K562 (cell line): ENCODE measurements at regions not wholly inside any gene's neighbourhood (a gene's known extent, or its start where the extent isn't known, plus 50 kb on each side); places are given as distances from the start of the nearest gene placed in this dataset.

Experiments
- ATAC-seq: fragments of 200-7000 bp; cut with Tn5 transposase; 3 replicates; pipeline ENCODE4 v1.9.1; 2020; ENCODE audit warnings: moderate library complexity
- BruUV-seq: library from RNA; stranded (reverse); fragments of 400-500 nt; replicated peaks from 2 replicates; lab custom pipeline; 2021; lab: Mats Ljungman, UMichigan
- CTCF ChIA-PET: fragments of 300-600 bp; formaldehyde crosslinking; extraction: SDS; loops from one replicate; lab custom pipeline; 2021; ENCODE audit warnings: low intra/inter-chr PET ratio; lab: Yijun Ruan, JAX
- POLR2A ChIA-PET: fragments of 300-600, 350-650 bp; sonication (Branson Sonifier 250); formaldehyde crosslinking; extraction: SDS; loops from one replicate; lab custom pipeline; 2021; ENCODE audit warnings: antibody characterized with exemption, inconsistent platforms; lab: Yijun Ruan, JAX
- DNase-seq, 4 experiments: peaks; one replicate each; pipeline versions ENCODE4 v3.0.0 to v3.0.0-alpha.2; 2011 to 2018; ENCODE audit warnings: low spot score in 3 of 4, mixed read lengths in 3 of 4; ENCODE audit errors: extremely low read depth in 1 of 4
- FAIRE-seq: peaks from 2 replicates; lab custom pipeline; 2011; peaks lifted over from hg19 to GRCh38; lab: Jason Lieb, UNC
- H2AFZ ChIP-seq: 2 replicates; pipeline ENCODE4 v1.6.0; 2011; ENCODE audit warnings: low read depth, low read length, control low read depth, inconsistent platforms
- H3K27ac ChIP-seq: fragments of 200-600 bp; 3 replicates; pipeline ENCODE4 v1.8.0; 2011; ENCODE audit warnings: low read depth, mild to moderate bottlenecking, control low read depth, inconsistent platforms, low read length, moderate library complexity, mixed read lengths; ENCODE audit errors: extremely low read depth
- H3K27me3 ChIP-seq, 2 experiments: fragments of 300-600 bp in 1 of 2; 2 replicates in 1 of 2; 3 replicates in 1 of 2; pipeline versions ENCODE4 v1.6.0 to v1.8.0; 2011; ENCODE audit warnings: inconsistent platforms in 2 of 2, low read length in 2 of 2, mild to moderate bottlenecking in 1 of 2, mixed read lengths in 1 of 2, moderate library complexity in 1 of 2; ENCODE audit not compliant: control insufficient read depth in 2 of 2, insufficient read depth in 2 of 2
- H3K36me3 ChIP-seq: fragments of 300-600 bp; 3 replicates; pipeline ENCODE4 v1.8.0; 2011; ENCODE audit warnings: mild to moderate bottlenecking, low read length, inconsistent platforms; ENCODE audit not compliant: control insufficient read depth, insufficient read depth
- H3K4me1 ChIP-seq, 2 experiments: fragments of 200-600 bp in 1 of 2; replicated peaks in 1 of 2; 2 replicates in 1 of 2; 3 replicates in 1 of 2; pipeline versions ENCODE4 v1.5.1 to v1.8.0; 2011; ENCODE audit warnings: inconsistent platforms in 2 of 2, low read length in 2 of 2, mild to moderate bottlenecking in 1 of 2, mixed read lengths in 1 of 2, moderate library complexity in 1 of 2; ENCODE audit not compliant: control insufficient read depth in 2 of 2, insufficient read depth in 2 of 2
- H3K4me2 ChIP-seq: 2 replicates; pipeline ENCODE4 v1.6.1; 2011; ENCODE audit warnings: low read length, control low read depth, inconsistent platforms, mixed read lengths; ENCODE audit not compliant: insufficient read depth
- H3K4me3 ChIP-seq: fragments of 200-600 bp; sonication (generic), shearing (Covaris generic); 2 replicates; pipeline ENCODE4 v1.5.1; 2016; ENCODE audit warnings: control low read depth, inconsistent platforms
- H3K79me2 ChIP-seq: fragments of 200-600 bp; 3 replicates; pipeline ENCODE4 v1.8.0; 2011; ENCODE audit warnings: low read length, inconsistent platforms; ENCODE audit not compliant: control insufficient read depth, insufficient read depth
- H3K9ac ChIP-seq, 2 experiments: 2 replicates each; pipeline versions ENCODE4 v1.6.0 to v1.6.1; 2011; ENCODE audit warnings: low read depth in 2 of 2, low read length in 2 of 2, control low read depth in 1 of 2, inconsistent platforms in 1 of 2, mild to moderate bottlenecking in 1 of 2, mixed read lengths in 1 of 2; ENCODE audit not compliant: insufficient read depth in 1 of 2
- H3K9me1 ChIP-seq: one replicate; pipeline ENCODE4 v1.6.0; 2011; ENCODE audit warnings: inconsistent platforms, mild to moderate bottlenecking, low read length, moderate library complexity; ENCODE audit not compliant: control insufficient read depth, insufficient read depth
- H3K9me3 ChIP-seq: replicated peaks from 2 replicates; pipeline ENCODE4 v1.5.1; 2011; ENCODE audit warnings: low read depth, low read length, inconsistent platforms; ENCODE audit not compliant: control insufficient read depth, insufficient read depth
- H4K20me1 ChIP-seq: replicated peaks from 2 replicates; pipeline ENCODE4 v1.6.1; 2011; ENCODE audit warnings: low read length, inconsistent platforms, mixed read lengths; ENCODE audit not compliant: control insufficient read depth, insufficient read depth
- CHCHD3 ChIP-seq: fragments of 250-450 bp; sonication (Bioruptor Pico); IDR thresholded peaks from 2 replicates; pipeline ENCODE4 v2.1.2; 2022; ENCODE audit warnings: mild to moderate bottlenecking
- EZH2 ChIP-seq: IDR thresholded peaks from 2 replicates; pipeline ENCODE4 v1.6.1; 2012; ENCODE audit warnings: low read depth, mild to moderate bottlenecking, inconsistent platforms, low read length, borderline replicate concordance
- GTF2A2 ChIP-seq: IDR thresholded peaks from 2 replicates; pipeline ENCODE4 v1.6.1; 2016; ENCODE audit warnings: mild to moderate bottlenecking, missing genetic modification characterization, missing compliant biosample characterization
- GTF2E2 ChIP-seq: fragments of 200-800 bp; sonication (Bioruptor generic); IDR thresholded peaks from 2 replicates; pipeline ENCODE4 v1.6.1; 2016; ENCODE audit warnings: missing genetic modification characterization, missing compliant biosample characterization
- HIVEP1 ChIP-seq: fragments of 250-450 bp; sonication (Bioruptor Pico); IDR thresholded peaks from 2 replicates; pipeline ENCODE4 v1.4.0; 2020; ENCODE audit warnings: mild to moderate bottlenecking
- KDM5B ChIP-seq: fragments of 200-600 bp; sonication (generic); IDR thresholded peaks from 2 replicates; pipeline ENCODE4 v1.6.1; 2012; ENCODE audit warnings: low read depth, mild to moderate bottlenecking, moderate library complexity, low read length, control low read depth, inconsistent platforms; ENCODE audit not compliant: insufficient replicate concordance
- MTA3 ChIP-seq: fragments of 450-650 bp; formaldehyde crosslinking; IDR thresholded peaks from 2 replicates; pipeline ENCODE4 v1.6.1; 2017; ENCODE audit warnings: mild to moderate bottlenecking, borderline replicate concordance
- NFE2L1 ChIP-seq: fragments of 450-650 bp; IDR thresholded peaks from 2 replicates; pipeline ENCODE4 v1.6.1; 2016; ENCODE audit warnings: missing genetic modification characterization, low read depth, mild to moderate bottlenecking, missing compliant biosample characterization, moderate library complexity, borderline replicate concordance
- RHOXF2B ChIP-seq: fragments of 250-450 bp; sonication (Bioruptor Pico); conservative IDR thresholded peaks from 2 replicates; pipeline ENCODE4 v1.5.1; 2021
- TARDBP ChIP-seq: fragments of 450-650 bp; IDR thresholded peaks from 2 replicates; pipeline ENCODE4 v1.6.1; 2016
- TBP ChIP-seq: optimal IDR thresholded peaks from 2 replicates; pipeline ENCODE3; 2011; ENCODE audit warnings: low read depth, low read length, improper control_type of control experiment
- ZBED1 ChIP-seq: IDR thresholded peaks from 2 replicates; pipeline ENCODE4 v1.6.1; 2014
- ZBTB17 ChIP-seq: fragments of 450-650 bp; formaldehyde crosslinking; IDR thresholded peaks from 2 replicates; pipeline ENCODE4 v1.4.0; 2020; ENCODE audit warnings: mild to moderate bottlenecking
- ZNF217 ChIP-seq: sonication (generic); formaldehyde crosslinking; IDR thresholded peaks from 2 replicates; pipeline ENCODE4 v1.8.0; 2022; ENCODE audit warnings: mild to moderate bottlenecking, missing genetic modification reagents
- ZNF324 ChIP-seq: fragments of 250-450 bp; sonication (Bioruptor Pico); IDR thresholded peaks from 2 replicates; pipeline ENCODE4 v1.4.0; 2020; ENCODE audit warnings: mild to moderate bottlenecking
- ZNF589 ChIP-seq: fragments of 200-800 bp; sonication (Bioruptor generic); IDR thresholded peaks from 2 replicates; pipeline ENCODE4 v1.6.1; 2016; ENCODE audit warnings: low read depth, missing genetic modification characterization, missing compliant biosample characterization
- WGBS: fragments of 100-300 bp; shearing (Covaris generic); methylation state at CpG from one replicate; pipeline ENCODE4 v1.1.6; 2016; ENCODE audit warnings: low coverage, mixed read lengths; ENCODE audit not compliant: insufficient coverage; ENCODE audit errors: missing lambda C conversion rate; 5-methylcytosine and 5-hydroxymethylcytosine counted together
- in situ Hi-C: fragments of 300-500 bp; cut with MboI; formaldehyde crosslinking; loops from 4 replicates; pipeline ENCODE4 v1.15.0; 2018; ENCODE audit warnings: inconsistent platforms, mixed read lengths
- intact Hi-C: fragments of 100-400 bp; cut with micrococcal nuclease; formaldehyde crosslinking; loops from 2 replicates; pipeline ENCODE4 v1.14.2; 2022
- TF ChIP-seq, protein P1 (sequence below): sonication (generic); formaldehyde crosslinking; IDR thresholded peaks from 2 replicates; pipeline ENCODE4 v1.8.1; 2023; ENCODE audit warnings: mild to moderate bottlenecking, missing genetic modification reagents
- TF ChIP-seq, protein P2 (sequence below): sonication (generic); formaldehyde crosslinking; IDR thresholded peaks from 2 replicates; pipeline ENCODE4 v1.8.0; 2022; ENCODE audit warnings: mild to moderate bottlenecking, missing genetic modification reagents

DNA sequence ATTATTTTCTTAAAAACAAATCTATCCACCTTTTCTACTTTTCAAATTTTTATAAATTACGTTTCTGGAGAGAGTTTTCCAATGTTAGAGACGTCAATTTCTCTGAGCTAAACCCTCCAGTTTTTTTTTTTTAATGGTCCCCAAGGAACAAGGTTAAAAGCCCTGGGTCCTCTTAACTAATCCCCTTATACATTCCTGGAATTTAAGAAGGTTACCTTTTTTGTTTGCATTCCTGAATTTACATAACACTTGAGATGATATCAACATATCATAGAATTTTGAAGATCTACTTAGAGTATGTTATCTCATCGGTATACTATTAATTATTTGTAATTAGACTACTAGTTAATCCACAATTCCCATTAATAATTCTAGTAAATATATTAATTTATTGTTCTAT, 662.2 kb upstream of the LRFN5 start:
- ATAC-seq (no peak), DNase-seq (no peak), FAIRE-seq (no peak)
- TF ChIP-seq RHOXF2B (no peak), HIVEP1 (CRISPR knock-in tag) (no peak), EZH2 (no peak), GTF2A2 (tag) (no peak), ZNF217 (no peak), KDM5B (no peak), ZBED1 (no peak), TBP (no peak), MTA3 (no peak), TARDBP (no peak), GTF2E2 (tag) (no peak), ZBTB17 (CRISPR knock-in tag) (no peak), ZNF324 (no peak), NFE2L1 (no peak), CHCHD3 (CRISPR knock-in tag) (no peak), ZNF589 (no peak)
- TF ChIP-seq, protein P1, sequence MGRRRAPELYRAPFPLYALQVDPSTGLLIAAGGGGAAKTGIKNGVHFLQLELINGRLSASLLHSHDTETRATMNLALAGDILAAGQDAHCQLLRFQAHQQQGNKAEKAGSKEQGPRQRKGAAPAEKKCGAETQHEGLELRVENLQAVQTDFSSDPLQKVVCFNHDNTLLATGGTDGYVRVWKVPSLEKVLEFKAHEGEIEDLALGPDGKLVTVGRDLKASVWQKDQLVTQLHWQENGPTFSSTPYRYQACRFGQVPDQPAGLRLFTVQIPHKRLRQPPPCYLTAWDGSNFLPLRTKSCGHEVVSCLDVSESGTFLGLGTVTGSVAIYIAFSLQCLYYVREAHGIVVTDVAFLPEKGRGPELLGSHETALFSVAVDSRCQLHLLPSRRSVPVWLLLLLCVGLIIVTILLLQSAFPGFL (CRISPR knock-in tag) = no peak
- TF ChIP-seq, protein P2, sequence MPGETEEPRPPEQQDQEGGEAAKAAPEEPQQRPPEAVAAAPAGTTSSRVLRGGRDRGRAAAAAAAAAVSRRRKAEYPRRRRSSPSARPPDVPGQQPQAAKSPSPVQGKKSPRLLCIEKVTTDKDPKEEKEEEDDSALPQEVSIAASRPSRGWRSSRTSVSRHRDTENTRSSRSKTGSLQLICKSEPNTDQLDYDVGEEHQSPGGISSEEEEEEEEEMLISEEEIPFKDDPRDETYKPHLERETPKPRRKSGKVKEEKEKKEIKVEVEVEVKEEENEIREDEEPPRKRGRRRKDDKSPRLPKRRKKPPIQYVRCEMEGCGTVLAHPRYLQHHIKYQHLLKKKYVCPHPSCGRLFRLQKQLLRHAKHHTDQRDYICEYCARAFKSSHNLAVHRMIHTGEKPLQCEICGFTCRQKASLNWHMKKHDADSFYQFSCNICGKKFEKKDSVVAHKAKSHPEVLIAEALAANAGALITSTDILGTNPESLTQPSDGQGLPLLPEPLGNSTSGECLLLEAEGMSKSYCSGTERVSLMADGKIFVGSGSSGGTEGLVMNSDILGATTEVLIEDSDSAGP (CRISPR knock-in tag) = no peak
- H3K9me1 ChIP-seq = no peaks in the 10 kb centered on the region
- no peaks in the 10 kb centered on the region for H3K9me3 ChIP-seq
- in situ Hi-C loops (no loop called here), intact Hi-C loops (no loop called here)
- H3K9ac ChIP-seq = no peak overlapping the region
- H3K79me2 ChIP-seq = no peaks in the 10 kb centered on the region
- no peak overlapping the region for H3K4me3 ChIP-seq
- ChIA-PET POLR2A (no interaction called here), CTCF (no interaction called here)
- no peaks in the 10 kb centered on the region for H3K36me3 ChIP-seq
- H3K4me2 ChIP-seq = no peak overlapping the region
- no peaks in the 10 kb centered on the region for H3K4me1 ChIP-seq
- no TSS peak for BruUV-seq
- H3K27me3 ChIP-seq = no peaks in the 10 kb centered on the region
- no peak overlapping the region for H2AFZ ChIP-seq
- no peaks in the 10 kb centered on the region for H4K20me1 ChIP-seq
- no peak overlapping the region for H3K27ac ChIP-seq
- WGBS = 0% methylated on average over 3 of the region's 3 CpGs
